ENCODE measurements at regions not wholly inside any gene's neighbourhood (a gene's known extent, or its start where the extent isn't known, plus 50 kb on each side); places are given as distances from the start of the nearest gene placed in this dataset.

DNA sequence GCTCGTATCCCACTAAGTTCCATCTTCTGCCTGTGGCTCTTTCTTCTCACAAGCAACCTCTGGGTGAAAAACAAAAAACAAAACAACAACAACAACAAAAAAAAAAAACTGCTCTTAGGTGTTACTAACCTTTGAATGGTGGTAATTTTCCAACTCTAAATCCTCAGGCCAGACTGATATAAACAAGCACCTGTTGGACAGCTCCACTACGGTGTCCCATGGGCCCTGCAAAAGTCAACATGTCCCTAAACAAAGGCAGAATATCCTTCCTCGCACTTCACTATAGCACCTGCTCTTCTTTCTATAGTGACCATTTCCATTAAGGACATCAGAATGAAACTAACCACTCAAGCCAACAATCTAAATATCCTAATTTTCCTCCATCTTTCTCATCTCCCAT is 54.6 kb upstream of the PARM1 start:
- DNase-seq (ENCODE audit: low read depth in 4 of 4, low spot score in 3 of 4) = no peak

- no peak for DNase-seq (ENCODE audit: low read depth in 4 of 4, low spot score in 3 of 4)
Measured at GRCh38 chr4:74875451-74875850, 57.5 kb upstream of the PARM1 start.

DNA sequence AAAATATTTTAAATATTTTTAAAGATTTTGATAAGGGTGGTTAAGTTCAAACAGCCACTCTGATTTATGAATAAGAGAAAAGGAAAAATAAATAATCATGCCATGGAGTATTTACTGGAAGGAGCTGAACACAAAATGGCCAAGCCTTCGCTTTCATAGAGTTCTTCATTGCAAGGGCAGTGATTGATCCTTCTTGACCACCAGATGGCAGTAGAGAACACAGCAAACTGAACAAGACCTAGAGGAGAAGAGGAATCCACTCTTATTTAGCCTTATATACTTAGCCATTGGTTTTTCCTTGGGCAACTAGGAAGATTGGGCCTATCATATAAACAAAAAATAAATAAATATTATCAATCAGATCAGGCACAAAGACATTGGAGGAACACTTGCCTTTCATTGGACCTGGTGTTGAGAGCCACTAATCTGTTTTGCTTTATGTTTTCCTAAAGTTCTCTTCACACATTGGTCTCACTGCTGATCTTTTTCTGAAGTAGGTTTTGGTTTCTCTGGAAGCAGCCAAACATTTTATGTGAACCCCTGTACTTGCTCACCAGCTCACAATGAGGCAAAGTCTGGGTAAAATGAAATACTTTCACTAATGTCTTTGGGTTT is 58.1 kb upstream of the PARM1 start:
- DNase-seq (ENCODE audit: low read depth in 4 of 4, low spot score in 3 of 4) = peak; percentile 74 to 80 (median 78)

DNA sequence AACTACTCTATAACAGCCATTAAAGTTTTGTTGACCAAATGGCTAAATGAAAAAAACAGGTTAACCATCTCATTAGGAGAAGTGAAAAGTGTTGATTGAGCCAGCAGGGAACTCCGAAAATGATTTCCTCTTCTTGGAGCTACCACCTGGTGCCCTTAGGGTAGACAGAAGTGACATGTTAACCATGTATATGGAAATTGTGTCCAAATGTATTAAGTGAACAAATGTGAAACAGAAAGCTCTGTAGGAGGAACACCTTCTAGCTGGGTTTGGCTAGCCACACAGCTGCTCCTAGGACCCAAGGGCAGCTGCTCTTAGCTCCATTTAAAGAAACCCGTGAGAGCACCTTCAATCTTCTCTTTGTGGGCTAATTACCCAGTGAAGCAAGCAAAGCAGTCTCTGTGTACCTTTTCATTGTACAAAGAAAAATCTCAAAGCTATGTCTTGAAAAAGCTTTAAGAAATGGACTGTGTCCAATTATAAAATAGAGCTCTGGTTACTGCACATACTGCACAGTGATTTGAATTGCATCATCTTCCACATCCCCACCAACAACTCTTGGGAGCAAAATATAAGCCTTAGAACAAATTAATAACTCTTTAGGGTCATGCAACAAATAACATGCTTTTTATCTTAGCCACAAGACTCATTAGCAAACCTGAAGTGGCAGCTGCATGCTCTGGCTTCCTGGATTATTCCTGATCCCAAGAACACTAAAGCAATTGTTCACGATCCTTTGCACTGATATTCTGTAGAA is 59.2 kb upstream of the PARM1 start:
- DNase-seq (ENCODE audit: low read depth in 4 of 4, low spot score in 3 of 4) = no peak

DNA sequence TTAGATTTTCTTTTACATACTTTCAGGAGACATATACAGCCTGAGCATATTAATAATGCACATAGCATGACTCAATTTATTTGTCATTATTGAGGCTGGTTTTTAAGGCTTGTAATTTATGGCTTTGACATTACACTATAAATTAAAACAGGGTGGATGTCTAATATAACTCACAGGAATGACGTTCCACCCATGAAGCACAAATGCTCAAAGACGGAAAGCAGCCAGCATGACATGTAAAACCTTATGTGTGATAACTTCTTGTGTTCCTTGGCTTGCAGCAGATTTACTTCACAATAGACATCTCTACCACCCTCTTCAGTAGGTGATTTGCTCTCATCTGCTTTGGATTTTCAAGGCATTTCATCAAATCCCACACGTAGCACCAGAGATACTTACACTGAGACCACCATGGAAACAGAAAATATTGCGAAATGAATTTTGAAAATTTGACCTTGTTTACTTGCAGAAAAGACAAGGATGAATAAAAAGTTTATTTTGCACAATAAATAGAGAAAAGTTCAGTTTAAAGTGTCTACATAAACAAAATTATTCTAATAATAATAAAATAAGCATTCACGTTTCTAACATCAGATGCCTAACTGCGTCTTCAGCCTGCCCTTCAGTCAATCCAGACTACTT is 64.7 kb upstream of the BTC start:
- no peak for DNase-seq (ENCODE audit: low read depth in 4 of 4, low spot score in 3 of 4)

DNA sequence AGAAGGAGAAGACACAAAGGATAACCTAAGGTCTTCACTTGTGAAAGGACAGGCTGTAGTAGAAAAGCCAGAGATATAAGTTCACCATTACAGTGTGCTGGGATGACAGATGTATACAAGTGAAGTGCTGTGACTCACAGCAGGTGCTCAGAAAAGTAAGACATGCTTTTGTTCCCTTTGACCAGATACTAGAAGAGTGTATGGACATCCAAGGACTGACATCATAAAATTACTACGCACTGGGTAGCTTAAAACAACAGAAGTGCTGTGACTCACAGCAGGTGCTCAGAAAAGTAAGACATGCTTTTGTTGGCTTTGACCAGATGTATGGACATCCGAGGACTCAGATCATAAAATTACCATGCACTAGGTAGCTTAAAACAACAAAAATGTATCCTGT is 61.6 kb upstream of the BTC start:
- no peak for DNase-seq (ENCODE audit: low read depth in 4 of 4, low spot score in 3 of 4)

DNA sequence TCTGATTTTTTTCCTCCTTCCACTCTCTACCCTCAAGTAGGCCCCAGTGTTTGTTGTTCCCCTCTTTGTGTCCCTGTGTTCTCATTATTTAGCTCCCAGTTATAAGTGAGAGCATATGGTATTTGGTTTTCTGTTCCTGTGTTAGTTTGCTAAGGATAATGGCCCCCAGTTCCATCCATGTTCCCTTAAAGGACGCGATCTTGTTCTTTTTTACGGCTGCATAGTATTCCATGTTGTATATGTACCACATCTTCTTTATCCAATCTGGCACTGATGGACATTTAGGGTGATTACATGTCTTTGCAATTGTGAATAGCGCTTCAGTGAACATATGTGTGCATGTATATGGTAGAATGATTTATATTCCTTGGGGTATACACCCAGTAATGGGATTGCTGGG is 54.5 kb upstream of the BTC start:
- DNase-seq (ENCODE audit: low read depth in 4 of 4, low spot score in 3 of 4) = no peak

DNA sequence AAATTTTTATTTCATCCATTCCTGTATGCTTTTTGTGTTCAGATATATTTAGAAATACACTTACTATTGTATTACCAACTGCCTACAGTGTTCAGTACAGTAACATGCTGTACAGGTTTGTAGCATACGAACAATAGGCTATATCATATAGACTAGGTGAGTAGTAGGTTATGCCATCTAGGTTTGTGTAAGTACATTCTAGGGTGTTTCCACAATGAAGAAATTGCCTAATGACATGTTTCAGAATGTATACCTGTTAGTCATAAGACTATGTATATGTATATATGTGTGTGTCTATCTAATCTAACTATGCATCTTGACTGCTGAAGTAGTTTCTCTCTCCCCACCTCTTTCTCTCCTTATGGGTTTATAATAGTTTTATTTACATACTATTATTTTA is 51.5 kb upstream of the BTC start:
- no peak for DNase-seq (ENCODE audit: low read depth in 4 of 4, low spot score in 3 of 4)

All from right renal pelvis (tissue), 4 donors.